ENCODE measurements at regions not wholly inside any gene's neighbourhood (a gene's known extent, or its start where the extent isn't known, plus 50 kb on each side); places are given as distances from the start of the nearest gene placed in this dataset.

DNA sequence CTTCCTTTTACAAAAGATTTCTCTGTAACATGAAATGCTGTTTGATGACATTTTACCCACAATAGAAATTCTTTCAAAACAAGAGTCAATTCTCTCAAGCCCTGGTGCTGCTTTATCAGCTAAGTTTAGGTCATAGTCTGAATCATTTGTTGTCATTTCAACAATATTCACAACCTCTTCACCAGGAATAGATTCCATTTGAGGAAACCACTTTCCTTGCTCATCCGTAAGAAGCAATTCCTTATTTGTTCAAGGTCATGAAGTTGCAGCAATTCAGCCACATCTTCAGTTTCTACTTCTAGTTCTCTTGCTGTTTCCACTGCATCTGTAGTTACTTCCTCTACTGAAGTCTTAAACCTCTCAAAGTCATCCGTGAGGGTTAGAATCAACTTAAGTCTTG is 315.3 kb downstream of the TYW1 start:
- no peak for TF ChIP-seq EZH2 (IDR thresholded peaks at IDR 0.05; ENCODE audit: borderline replicate concordance, low read depth, low read length, poor library complexity, severe bottlenecking)
- TF ChIP-seq, protein P1, sequence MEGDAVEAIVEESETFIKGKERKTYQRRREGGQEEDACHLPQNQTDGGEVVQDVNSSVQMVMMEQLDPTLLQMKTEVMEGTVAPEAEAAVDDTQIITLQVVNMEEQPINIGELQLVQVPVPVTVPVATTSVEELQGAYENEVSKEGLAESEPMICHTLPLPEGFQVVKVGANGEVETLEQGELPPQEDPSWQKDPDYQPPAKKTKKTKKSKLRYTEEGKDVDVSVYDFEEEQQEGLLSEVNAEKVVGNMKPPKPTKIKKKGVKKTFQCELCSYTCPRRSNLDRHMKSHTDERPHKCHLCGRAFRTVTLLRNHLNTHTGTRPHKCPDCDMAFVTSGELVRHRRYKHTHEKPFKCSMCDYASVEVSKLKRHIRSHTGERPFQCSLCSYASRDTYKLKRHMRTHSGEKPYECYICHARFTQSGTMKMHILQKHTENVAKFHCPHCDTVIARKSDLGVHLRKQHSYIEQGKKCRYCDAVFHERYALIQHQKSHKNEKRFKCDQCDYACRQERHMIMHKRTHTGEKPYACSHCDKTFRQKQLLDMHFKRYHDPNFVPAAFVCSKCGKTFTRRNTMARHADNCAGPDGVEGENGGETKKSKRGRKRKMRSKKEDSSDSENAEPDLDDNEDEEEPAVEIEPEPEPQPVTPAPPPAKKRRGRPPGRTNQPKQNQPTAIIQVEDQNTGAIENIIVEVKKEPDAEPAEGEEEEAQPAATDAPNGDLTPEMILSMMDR (conservative IDR thresholded peaks at IDR 0.05; ENCODE audit: low read depth, low read length), result no peak

All from A673 (cell line).